HEK293 (cell line): ENCODE measurements at regions not wholly inside any gene's neighbourhood (a gene's known extent, or its start where the extent isn't known, plus 50 kb on each side); places are given as distances from the start of the nearest gene placed in this dataset.
A peak's percentile ranks its signal among the peaks of the same experiment; 100 is the strongest.

Experiments used
- CTCF ChIA-PET: fragments of 350-600 bp; formaldehyde crosslinking; extraction: SDS; loops from one replicate; lab custom pipeline; 2021; ENCODE audit warnings: antibody characterized with exemption; lab: Yijun Ruan, JAX
- POLR2A ChIA-PET: fragments of 300-600 bp; formaldehyde crosslinking; extraction: SDS; loops from one replicate; lab custom pipeline; 2020; ENCODE audit warnings: antibody characterized with exemption, inconsistent platforms; lab: Yijun Ruan, JAX
- H3K27ac ChIP-seq: fragments of 200-500 bp; sonication (Bioruptor generic); 2 replicates; pipeline ENCODE4 v1.5.1; 2014; ENCODE audit warnings: low read depth, low read length, control low read depth, inconsistent platforms; ENCODE audit errors: extremely low read depth
- H3K36me3 ChIP-seq, 2 experiments: fragments of 200-500 bp in 1 of 2; sonication (Bioruptor generic) in 1 of 2; 1 replicate in 1 of 2; 2 replicates in 1 of 2; pipeline ENCODE4 v1.5.1; 2014 to 2017; ENCODE audit warnings: inconsistent platforms in 2 of 2, low read length in 2 of 2; ENCODE audit not compliant: control insufficient read depth in 2 of 2, insufficient read depth in 1 of 2
- H3K4me1 ChIP-seq: fragments of 200-500 bp; sonication (Bioruptor generic); 2 replicates; pipeline ENCODE4 v1.5.1; 2014; ENCODE audit warnings: mild to moderate bottlenecking, low read length, inconsistent platforms; ENCODE audit not compliant: control insufficient read depth, insufficient read depth
- H3K4me3 ChIP-seq: 2 replicates; pipeline ENCODE4 v1.5.1; 2011; ENCODE audit warnings: low read depth, mild to moderate bottlenecking, control low read depth, low read length, moderate library complexity
- H3K9me3 ChIP-seq: fragments of 200-500 bp; sonication (Bioruptor generic); 2 replicates; pipeline ENCODE4 v1.5.1; 2014; ENCODE audit warnings: low read depth, low read length, inconsistent platforms; ENCODE audit not compliant: control insufficient read depth, insufficient read depth
- GFI1B ChIP-seq: fragments of 450-650 bp; formaldehyde crosslinking; IDR thresholded peaks from 2 replicates; pipeline ENCODE4 v1.5.1; 2016; ENCODE audit warnings: missing biosample characterization, missing genetic modification characterization
- GLI2 ChIP-seq: fragments of 450-650 bp; formaldehyde crosslinking; IDR thresholded peaks from 2 replicates; pipeline ENCODE4; 2017; ENCODE audit warnings: missing biosample characterization, missing genetic modification characterization, low read depth, borderline replicate concordance
- HOXD13 ChIP-seq: sonication (generic); formaldehyde crosslinking; IDR thresholded peaks from 2 replicates; pipeline ENCODE4 v1.8.0; 2022; ENCODE audit warnings: missing genetic modification reagents, borderline replicate concordance
- IKZF3 ChIP-seq: fragments of 450-650 bp; IDR thresholded peaks from 2 replicates; pipeline ENCODE4 v1.5.0; 2018; ENCODE audit warnings: missing biosample characterization, mild to moderate bottlenecking, missing genetic modification characterization, moderate library complexity
- PRDM10 ChIP-seq: fragments of 450-650 bp; formaldehyde crosslinking; IDR thresholded peaks from 2 replicates; pipeline ENCODE4 v1.5.1; 2016; ENCODE audit warnings: missing biosample characterization, missing genetic modification characterization
- ZNF311 ChIP-seq: fragments of 450-650 bp; formaldehyde crosslinking; IDR thresholded peaks from 2 replicates; pipeline ENCODE4 v1.5.1; 2017; ENCODE audit warnings: missing biosample characterization, missing genetic modification characterization, borderline replicate concordance
- ZNF335 ChIP-seq: fragments of 450-650 bp; formaldehyde crosslinking; conservative IDR thresholded peaks from 2 replicates; pipeline ENCODE4 v1.5.1; 2016; ENCODE audit warnings: missing biosample characterization, missing genetic modification characterization
- ZNF366 ChIP-seq: fragments of 450-650 bp; formaldehyde crosslinking; conservative IDR thresholded peaks from 2 replicates; pipeline ENCODE4 v1.5.1; 2016; ENCODE audit warnings: missing biosample characterization, missing genetic modification characterization
- ZNF600 ChIP-seq: fragments of 450-650 bp; formaldehyde crosslinking; IDR thresholded peaks from 2 replicates; pipeline ENCODE4 v1.5.1; 2016; ENCODE audit warnings: missing biosample characterization, missing genetic modification characterization
- ZNF776 ChIP-seq: fragments of 450-650 bp; formaldehyde crosslinking; IDR thresholded peaks from 2 replicates; pipeline ENCODE4 v1.5.0; 2017; ENCODE audit warnings: missing biosample characterization, missing genetic modification characterization, borderline replicate concordance
- ZNF837 ChIP-seq: fragments of 450-650 bp; formaldehyde crosslinking; IDR thresholded peaks from 2 replicates; pipeline ENCODE4 v1.5.1; 2016; ENCODE audit warnings: missing biosample characterization, missing genetic modification characterization
- TF ChIP-seq, protein P1 (sequence below): fragments of 450-650 bp; formaldehyde crosslinking; IDR thresholded peaks from 2 replicates; pipeline ENCODE4 v1.5.1; 2017; ENCODE audit warnings: missing biosample characterization, missing genetic modification characterization

GRCh38 chr9:17993024-17993423, 414.2 kb downstream of the SH3GL2 start:
- H3K36me3 ChIP-seq, result no peaks in the 10 kb centered on the region
- TF ChIP-seq GLI2 (tag by site-specific recombination), result no peak
- TF ChIP-seq, protein P1, sequence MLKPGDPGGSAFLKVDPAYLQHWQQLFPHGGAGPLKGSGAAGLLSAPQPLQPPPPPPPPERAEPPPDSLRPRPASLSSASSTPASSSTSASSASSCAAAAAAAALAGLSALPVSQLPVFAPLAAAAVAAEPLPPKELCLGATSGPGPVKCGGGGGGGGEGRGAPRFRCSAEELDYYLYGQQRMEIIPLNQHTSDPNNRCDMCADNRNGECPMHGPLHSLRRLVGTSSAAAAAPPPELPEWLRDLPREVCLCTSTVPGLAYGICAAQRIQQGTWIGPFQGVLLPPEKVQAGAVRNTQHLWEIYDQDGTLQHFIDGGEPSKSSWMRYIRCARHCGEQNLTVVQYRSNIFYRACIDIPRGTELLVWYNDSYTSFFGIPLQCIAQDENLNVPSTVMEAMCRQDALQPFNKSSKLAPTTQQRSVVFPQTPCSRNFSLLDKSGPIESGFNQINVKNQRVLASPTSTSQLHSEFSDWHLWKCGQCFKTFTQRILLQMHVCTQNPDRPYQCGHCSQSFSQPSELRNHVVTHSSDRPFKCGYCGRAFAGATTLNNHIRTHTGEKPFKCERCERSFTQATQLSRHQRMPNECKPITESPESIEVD (tag by site-specific recombination), result no peak
- H3K9me3 ChIP-seq, result no peaks in the 10 kb centered on the region
- H3K27ac ChIP-seq, result no peak overlapping the region
- no peaks in the 10 kb centered on the region for H3K4me1 ChIP-seq
- ChIA-PET POLR2A (interaction anchor here (0.5 to 0.6 kb wide), 2 partner anchors 85 to 110 kb away, joined by 3 read pairs; no protein-coding TSS in a partner anchor), CTCF (no interaction called here)
- no peak overlapping the region for H3K4me3 ChIP-seq

DNA sequence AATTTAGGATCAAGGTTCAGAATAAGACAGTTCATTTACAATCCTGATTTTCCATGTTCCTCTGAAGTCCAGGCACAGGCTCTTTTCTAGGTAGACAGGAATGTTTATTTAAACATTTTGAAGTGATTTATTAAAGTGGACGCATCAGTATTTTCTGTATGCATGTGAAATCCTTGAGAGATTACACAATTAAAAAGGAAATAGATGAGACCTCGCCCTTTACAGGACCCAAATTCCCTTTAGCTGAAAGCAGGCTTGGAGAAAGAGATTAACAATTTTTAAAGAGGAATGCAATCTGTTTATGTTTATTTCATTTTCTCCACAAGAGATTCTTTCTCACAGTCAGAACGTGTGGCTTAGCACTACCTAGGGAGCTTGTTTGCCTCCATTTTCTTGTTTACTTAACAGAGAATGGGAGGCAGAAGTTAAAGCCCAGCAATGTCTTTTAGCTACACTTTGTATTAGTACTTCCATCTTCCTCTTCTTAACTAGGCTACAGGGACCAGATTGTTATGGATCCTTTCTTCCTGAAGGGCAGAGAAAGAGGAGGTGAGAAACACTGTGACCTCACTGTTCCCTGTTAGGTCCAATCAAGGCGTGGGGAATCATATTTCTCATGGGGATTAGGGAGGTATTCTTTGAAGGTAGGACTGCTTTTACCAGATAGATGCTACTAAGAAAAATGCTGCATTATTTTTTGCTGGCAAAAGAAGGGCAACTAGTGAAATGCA, 416.0 kb downstream of the SH3GL2 start:
- ChIA-PET POLR2A (interaction anchor here (0.9 kb wide), 1 partner anchor 12 kb away, joined by 4 read pairs; no protein-coding TSS in a partner anchor), CTCF (interaction anchor here (0.7 kb wide), 1 partner anchor 161 kb away, joined by 3 read pairs; no protein-coding TSS in a partner anchor)
- Histone ChIP-seq H3K4me1 (no peaks in the 10 kb centered on the region), H3K4me3 (no peak overlapping the region), H3K9me3 (no peaks in the 10 kb centered on the region), H3K36me3 (no peaks in the 10 kb centered on the region), H3K27ac (no peak overlapping the region)
- TF ChIP-seq ZNF366 (0 out of 2 replicates have a peak, but pooled peaks have one; percentile 19), ZNF600 (tag by site-specific recombination) (no peak), PRDM10 (peak; percentile 62; the same call in 1 of the 2 replicates), ZNF837 (tag by site-specific recombination) (no peak), ZNF311 (no peak), GFI1B (tag by site-specific recombination) (no peak), IKZF3 (no peak), ZNF776 (tag by site-specific recombination) (no peak)

GRCh38 chr9:17996728-17997127, 417.9 kb downstream of the SH3GL2 start:
- Histone ChIP-seq H3K4me3 (no peak overlapping the region), H3K27ac (no peak overlapping the region), H3K36me3 (no peaks in the 10 kb centered on the region), H3K4me1 (no peaks in the 10 kb centered on the region), H3K9me3 (no peaks in the 10 kb centered on the region)
- CTCF ChIA-PET, result interaction anchor here (1.2 kb wide), 1 partner anchor 186 kb away, joined by 5 read pairs; no protein-coding TSS in a partner anchor
- TF ChIP-seq ZNF335 (tag by site-specific recombination) (no peak), HOXD13 (CRISPR knock-in tag) (no peak)
- POLR2A ChIA-PET, result no interaction called here
